A549 (cell line): ENCODE measurements at regions not wholly inside any gene's neighbourhood (a gene's known extent, or its start where the extent isn't known, plus 50 kb on each side); places are given as distances from the start of the nearest gene placed in this dataset.

Experiments used
- ATAC-seq, 2 experiments: fragments of 200-7000 bp in 1 of 2; fragments of >200 bp in 1 of 2; cut with Nextera tagmentation in 1 of 2; cut with Tn5 transposase in 1 of 2; 3 replicates each; pipeline versions ENCODE4 v1.8.0 to v1.9.1; 2018 to 2020; ENCODE audit warnings: mild to moderate bottlenecking in 1 of 2, moderate library complexity in 1 of 2
- CTCF ChIA-PET: fragments of 300-600 bp; sonication (Branson Sonifier 250); formaldehyde crosslinking; extraction: SDS; loops from one replicate; lab custom pipeline; 2021; ENCODE audit warnings: antibody characterized with exemption, inconsistent platforms; lab: Yijun Ruan, JAX
- POLR2A ChIA-PET: fragments of 350-600 bp; formaldehyde crosslinking; extraction: SDS; loops from one replicate; lab custom pipeline; 2021; ENCODE audit warnings: antibody characterized with exemption, inconsistent platforms; lab: Yijun Ruan, JAX
- DNase-seq, 2 experiments: peaks; one replicate each; pipeline versions ENCODE4 v3.0.0 to v3.0.0-alpha.2; 2011 to 2016; ENCODE audit warnings: low read depth in 1 of 2, low spot score in 1 of 2
- FAIRE-seq: peaks from 2 replicates; lab custom pipeline; 2011; peaks lifted over from hg19 to GRCh38; lab: Jason Lieb, UNC
- H3K27ac ChIP-seq, 2 experiments: fragments of >200 bp; sonication (Bioruptor Twin); formaldehyde crosslinking; 3 replicates each; pipeline ENCODE4 v1.5.1; 2016 to 2017
- H3K4me1 ChIP-seq: fragments of >200 bp; sonication (Bioruptor Twin); formaldehyde crosslinking; 3 replicates; pipeline ENCODE4 v1.6.1; 2016
- H3K4me2 ChIP-seq: fragments of >200 bp; sonication (Bioruptor Twin); formaldehyde crosslinking; 3 replicates; pipeline ENCODE4 v1.6.1; 2016
- H3K4me3 ChIP-seq: fragments of >200 bp; sonication (Bioruptor Twin); formaldehyde crosslinking; 3 replicates; pipeline ENCODE4 v1.5.1; 2016
- H3K9me3 ChIP-seq: fragments of >200 bp; sonication (Bioruptor Twin); formaldehyde crosslinking; 3 replicates; pipeline ENCODE4 v1.6.1; 2016
- BCL3 ChIP-seq: fragments of >200 bp; sonication (Bioruptor Twin); formaldehyde crosslinking; IDR thresholded peaks from 3 replicates; pipeline ENCODE4 v1.6.1; 2016
- CBX8 ChIP-seq: fragments of 200-600 bp; sonication (generic); IDR thresholded peaks from 2 replicates; pipeline ENCODE4 v1.6.1; 2016
- CTCF ChIP-seq: fragments of >200 bp; sonication (Bioruptor Twin); formaldehyde crosslinking; IDR thresholded peaks from 3 replicates; pipeline ENCODE4 v1.5.1; 2016
- EHF ChIP-seq: fragments of 250-450 bp; sonication (Bioruptor Pico); IDR thresholded peaks from 2 replicates; pipeline ENCODE4 v1.5.0; 2020; ENCODE audit warnings: mild to moderate bottlenecking
- ELK1 ChIP-seq: fragments of 150-350 bp; IDR thresholded peaks from 2 replicates; pipeline ENCODE4 v1.6.1; 2014; ENCODE audit warnings: low read depth, mild to moderate bottlenecking, low read length
- FOSB ChIP-seq: fragments of 250-450 bp; sonication (Bioruptor Pico); IDR thresholded peaks from 2 replicates; pipeline ENCODE4 v1.5.0; 2020; ENCODE audit warnings: mild to moderate bottlenecking, moderate library complexity
- FOSL2 ChIP-seq, 2 experiments: fragments of 450-650 bp in 1 of 2; fragments of >200 bp in 1 of 2; sonication (Bioruptor Twin) in 1 of 2; formaldehyde crosslinking; IDR thresholded peaks; 2 replicates each; pipeline versions ENCODE4 v1.5.0 to v1.6.1; 2016 to 2020; ENCODE audit warnings: mild to moderate bottlenecking in 1 of 2, moderate library complexity in 1 of 2
- FOXS1 ChIP-seq: fragments of 250-450 bp; sonication (Bioruptor Pico); IDR thresholded peaks from 2 replicates; pipeline ENCODE4 v1.5.0; 2020; ENCODE audit warnings: mild to moderate bottlenecking, moderate library complexity
- HES2 ChIP-seq: fragments of >200 bp; sonication (Bioruptor Twin); formaldehyde crosslinking; IDR thresholded peaks from 2 replicates; pipeline ENCODE4 v1.6.1; 2016
- HEYL ChIP-seq: fragments of 250-450 bp; sonication (Bioruptor Pico); IDR thresholded peaks from 2 replicates; pipeline ENCODE4 v1.8.0; 2021; ENCODE audit warnings: mild to moderate bottlenecking, moderate library complexity
- HOXB13 ChIP-seq: fragments of 250-450 bp; sonication (Bioruptor Pico); IDR thresholded peaks from 2 replicates; pipeline ENCODE4 v1.5.0; 2020; ENCODE audit warnings: low read depth, mild to moderate bottlenecking, moderate library complexity
- JUN ChIP-seq, 2 experiments: fragments of >200 bp; sonication (Bioruptor Twin); formaldehyde crosslinking; IDR thresholded peaks; 2 replicates in 1 of 2; 3 replicates in 1 of 2; pipeline ENCODE4 v1.6.1; 2016 to 2017
- JUNB ChIP-seq: fragments of >200 bp; sonication (Bioruptor Twin); formaldehyde crosslinking; IDR thresholded peaks from 2 replicates; pipeline ENCODE4 v1.6.1; 2016
- MAFK ChIP-seq: fragments of 450-650 bp; IDR thresholded peaks from 2 replicates; pipeline ENCODE4 v1.6.1; 2014; ENCODE audit not compliant: partially characterized antibody
- MYC ChIP-seq: IDR thresholded peaks from 2 replicates; pipeline ENCODE4 v1.6.1; 2012; ENCODE audit warnings: mild to moderate bottlenecking, inconsistent platforms, low read length, improper control_type of control experiment, borderline replicate concordance
- RAD21 ChIP-seq, 2 experiments: fragments of >200 bp in 1 of 2; sonication (Bioruptor Twin) in 1 of 2; formaldehyde crosslinking in 1 of 2; IDR thresholded peaks in 1 of 2; conservative IDR thresholded peaks in 1 of 2; 2 replicates in 1 of 2; 3 replicates in 1 of 2; pipeline ENCODE4 v1.6.1; 2012 to 2018; ENCODE audit warnings: inconsistent platforms in 1 of 2
- RCOR1 ChIP-seq: fragments of 150-350 bp; IDR thresholded peaks from 2 replicates; pipeline ENCODE4 v1.6.1; 2014; ENCODE audit warnings: antibody characterized with exemption, low read length, low read depth
- TP53 ChIP-seq: fragments of 250-450 bp; sonication (Bioruptor Pico); IDR thresholded peaks from 2 replicates; pipeline ENCODE4 v1.5.0; 2021; ENCODE audit warnings: mild to moderate bottlenecking, moderate library complexity
- WGBS: methylation state at CpG from one replicate; pipeline ENCODE4 v1.1.6; 2017; ENCODE audit errors: missing lambda C conversion rate; 5-methylcytosine and 5-hydroxymethylcytosine counted together
- TF ChIP-seq, protein P1 (sequence below): IDR thresholded peaks from 2 replicates; pipeline ENCODE4 v1.6.1; 2012
- TF ChIP-seq, protein P2 (sequence below): fragments of 250-450 bp; sonication (Bioruptor Pico); IDR thresholded peaks from 2 replicates; pipeline ENCODE4 v1.5.0; 2021; ENCODE audit warnings: mild to moderate bottlenecking, moderate library complexity, borderline replicate concordance

GRCh38 chr12:61780435-61780834 is 479.8 kb upstream of the USP15 start:
- TF ChIP-seq CBX8 (no peak), HEYL (CRISPR knock-in tag) (no peak), RAD21 (conservative IDR thresholded peaks at IDR 0.05 in 1 of 2, IDR thresholded peaks at IDR 0.05 in 1 of 2) (no peak), HOXB13 (no peak), TP53 (no peak), ELK1 (no peak), MYC (no peak), CTCF (no peak), HES2 (no peak), JUNB (no peak), FOSB (CRISPR knock-in tag) (no peak), EHF (CRISPR knock-in tag) (no peak), BCL3 (no peak), JUN (IDR thresholded peaks at IDR 0.05) (no peak), FOXS1 (CRISPR knock-in tag) (no peak)
- TF ChIP-seq, protein P1, sequence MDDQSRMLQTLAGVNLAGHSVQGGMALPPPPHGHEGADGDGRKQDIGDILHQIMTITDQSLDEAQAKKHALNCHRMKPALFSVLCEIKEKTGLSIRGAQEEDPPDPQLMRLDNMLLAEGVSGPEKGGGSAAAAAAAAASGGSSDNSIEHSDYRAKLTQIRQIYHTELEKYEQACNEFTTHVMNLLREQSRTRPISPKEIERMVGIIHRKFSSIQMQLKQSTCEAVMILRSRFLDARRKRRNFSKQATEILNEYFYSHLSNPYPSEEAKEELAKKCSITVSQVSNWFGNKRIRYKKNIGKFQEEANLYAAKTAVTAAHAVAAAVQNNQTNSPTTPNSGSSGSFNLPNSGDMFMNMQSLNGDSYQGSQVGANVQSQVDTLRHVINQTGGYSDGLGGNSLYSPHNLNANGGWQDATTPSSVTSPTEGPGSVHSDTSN: no peak
- TF ChIP-seq, protein P2, sequence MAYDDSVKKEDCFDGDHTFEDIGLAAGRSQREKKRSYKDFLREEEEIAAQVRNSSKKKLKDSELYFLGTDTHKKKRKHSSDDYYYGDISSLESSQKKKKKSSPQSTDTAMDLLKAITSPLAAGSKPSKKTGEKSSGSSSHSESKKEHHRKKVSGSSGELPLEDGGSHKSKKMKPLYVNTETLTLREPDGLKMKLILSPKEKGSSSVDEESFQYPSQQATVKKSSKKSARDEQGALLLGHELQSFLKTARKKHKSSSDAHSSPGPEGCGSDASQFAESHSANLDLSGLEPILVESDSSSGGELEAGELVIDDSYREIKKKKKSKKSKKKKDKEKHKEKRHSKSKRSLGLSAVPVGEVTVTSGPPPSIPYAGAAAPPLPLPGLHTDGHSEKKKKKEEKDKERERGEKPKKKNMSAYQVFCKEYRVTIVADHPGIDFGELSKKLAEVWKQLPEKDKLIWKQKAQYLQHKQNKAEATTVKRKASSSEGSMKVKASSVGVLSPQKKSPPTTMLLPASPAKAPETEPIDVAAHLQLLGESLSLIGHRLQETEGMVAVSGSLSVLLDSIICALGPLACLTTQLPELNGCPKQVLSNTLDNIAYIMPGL: no peak
- 0% methylated on average over 1 of the region's 1 CpG for WGBS

GRCh38 chr12:61781021-61781581 is 479.1 kb upstream of the USP15 start:
- WGBS: 4% methylated on average over 1 of the region's 1 CpG
- no peak overlapping the region for H3K4me2 ChIP-seq
- H3K27ac ChIP-seq: no peak overlapping the region
- H3K9me3 ChIP-seq: no peaks in the 10 kb centered on the region
- ATAC-seq: no peak
- ChIA-PET CTCF (no interaction called here), POLR2A (no interaction called here)
- no peaks in the 10 kb centered on the region for H3K4me1 ChIP-seq
- no peak for DNase-seq
- no peak for TF ChIP-seq FOSL2 (IDR thresholded peaks at IDR 0.05)
- TF ChIP-seq FOSL2 (CRISPR knock-in tag; IDR thresholded peaks at IDR 0.05): no peak
- TF ChIP-seq MAFK: no peak
- TF ChIP-seq RCOR1: no peak
- no peak overlapping the region for H3K4me3 ChIP-seq
- FAIRE-seq: no peak

More at GRCh38 chr12:61780435-61780834, 479.8 kb upstream of the USP15 start:
- FAIRE-seq (no peak), ATAC-seq (no peak), DNase-seq (no peak)
- Histone ChIP-seq H3K4me1 (no peaks in the 10 kb centered on the region), H3K4me2 (no peak overlapping the region), H3K4me3 (no peak overlapping the region), H3K27ac (no peak overlapping the region), H3K9me3 (no peaks in the 10 kb centered on the region)
- CTCF ChIA-PET: no interaction called here
- POLR2A ChIA-PET: no interaction called here
